Panc1 (cell line): ENCODE measurements at regions not wholly inside any gene's neighbourhood (a gene's known extent, or its start where the extent isn't known, plus 50 kb on each side); places are given as distances from the start of the nearest gene placed in this dataset.

Source experiments
- ATAC-seq: fragments of 200-7000 bp; cut with Tn5 transposase; 2 replicates; pipeline ENCODE4 v1.9.1; 2020; ENCODE audit warnings: mild to moderate bottlenecking, moderate library complexity
- BruUV-seq: library from RNA; stranded (reverse); fragments of 400-500 nt; replicated peaks from 2 replicates; lab custom pipeline; 2021; lab: Mats Ljungman, UMichigan
- CTCF ChIA-PET: fragments of 300-600 bp; sonication (Branson Sonifier 250); formaldehyde crosslinking; loops from one replicate; lab custom pipeline; 2022; ENCODE audit warnings: antibody characterized with exemption; lab: Charles Lee
- POLR2A ChIA-PET: fragments of 300-600 bp; sonication (Branson Sonifier 250); formaldehyde crosslinking; loops from one replicate; lab custom pipeline; 2022; ENCODE audit warnings: antibody characterized with exemption; lab: Charles Lee
- DNase-seq: peaks from one replicate; pipeline ENCODE4 v3.0.0-alpha.2; 2010; ENCODE audit warnings: low read depth, low spot score
- H3K27ac ChIP-seq: 2 replicates; pipeline ENCODE4 v1.5.1; 2011; ENCODE audit warnings: mild to moderate bottlenecking, low read length, inconsistent platforms
- H3K27me3 ChIP-seq: fragments of 200-500 bp; sonication (Bioruptor generic); 2 replicates; pipeline ENCODE4 v1.6.0; 2014; ENCODE audit warnings: low read length, inconsistent platforms; ENCODE audit not compliant: control insufficient read depth, insufficient read depth
- H3K36me3 ChIP-seq: fragments of 200-500 bp; sonication (Bioruptor generic); 2 replicates; pipeline ENCODE4 v1.5.1; 2014; ENCODE audit warnings: inconsistent platforms, mild to moderate bottlenecking, low read length, moderate library complexity; ENCODE audit not compliant: control insufficient read depth, insufficient read depth
- H3K4me1 ChIP-seq: 2 replicates; pipeline ENCODE4 v1.5.1; 2011; ENCODE audit warnings: inconsistent platforms, mild to moderate bottlenecking, low read length, moderate library complexity; ENCODE audit not compliant: control insufficient read depth, insufficient read depth
- H3K4me3 ChIP-seq, 2 experiments: 2 replicates each; pipeline ENCODE4 v1.5.1; 2011 to 2012; ENCODE audit warnings: low read depth in 2 of 2, low read length in 2 of 2, mild to moderate bottlenecking in 2 of 2, inconsistent platforms in 1 of 2, moderate library complexity in 1 of 2
- H3K9me3 ChIP-seq: fragments of 200-500 bp; sonication (Bioruptor generic); 2 replicates; pipeline ENCODE4 v1.5.1; 2014; ENCODE audit warnings: low read depth, mild to moderate bottlenecking, inconsistent platforms, low read length, moderate library complexity; ENCODE audit not compliant: control insufficient read depth, insufficient read depth
- CTCF ChIP-seq: fragments of 450-650 bp; IDR thresholded peaks from 2 replicates; pipeline ENCODE4 v1.5.1; 2017; ENCODE audit warnings: mild to moderate bottlenecking
- POLR2AphosphoS5 ChIP-seq: IDR thresholded peaks from 2 replicates; pipeline ENCODE4 v1.6.1; 2012; ENCODE audit warnings: mild to moderate bottlenecking, low read depth, low read length, moderate library complexity
- REST ChIP-seq, 2 experiments: IDR thresholded peaks; 2 replicates each; pipeline ENCODE4 v1.6.1; 2011 to 2012; ENCODE audit warnings: low read depth in 2 of 2, control low read depth in 1 of 2, low read length in 1 of 2, mild to moderate bottlenecking in 1 of 2, moderate library complexity in 1 of 2; ENCODE audit not compliant: insufficient read depth in 1 of 2
- SIN3A ChIP-seq: IDR thresholded peaks from 2 replicates; pipeline ENCODE4 v1.6.1; 2012; ENCODE audit warnings: low read depth, mild to moderate bottlenecking, low read length, moderate library complexity, borderline replicate concordance; ENCODE audit not compliant: insufficient read depth
- TCF7L2 ChIP-seq: IDR thresholded peaks from 2 replicates; pipeline ENCODE4 v1.6.1; 2011; ENCODE audit warnings: mild to moderate bottlenecking, low read depth, low read length, inconsistent platforms
- in situ Hi-C: cut with HindIII; loops from 2 replicates; pipeline ENCODE4 v1.10.0; 2016; ENCODE audit warnings: low sequenced_read_pairs, low pct_unique_long_range_greater_than_20kb
- intact Hi-C: fragments of 100-400 bp; cut with micrococcal nuclease; formaldehyde crosslinking; loops from one replicate; pipeline ENCODE4 v1.10.0; 2022; ENCODE audit not compliant: unreplicated experiment

- Histone ChIP-seq H3K9me3 (no peaks in the 10 kb centered on the region), H3K4me3 (no peak overlapping the region), H3K36me3 (no peaks in the 10 kb centered on the region), H3K27ac (no peak overlapping the region), H3K4me1 (no peaks in the 10 kb centered on the region), H3K27me3 (no peaks in the 10 kb centered on the region)
- DNase-seq (no peak), ATAC-seq (no peak)
- in situ Hi-C loops (no loop called here), intact Hi-C loops (no loop called here)
- BruUV-seq, result no TSS peak
- ChIA-PET CTCF (no interaction called here), POLR2A (no interaction called here)
- TF ChIP-seq POLR2AphosphoS5 (no peak), CTCF (no peak), SIN3A (no peak), REST (IDR thresholded peaks at IDR 0.05; ENCODE audit: insufficient read depth in 1 of 2, low read depth in 2 of 2, low read length in 1 of 2) (no peak), TCF7L2 (no peak)
Observed at GRCh38 chr15:25965326-25965725, 102.2 kb upstream of the ATP10A start.

GRCh38 chr15:25960273-25960672 is 97.1 kb upstream of the ATP10A start:
- H3K27me3 ChIP-seq, result no peaks in the 10 kb centered on the region
- intact Hi-C loops (no loop called here), in situ Hi-C loops (no loop called here)
- DNase-seq, result no peak
- no peak overlapping the region for H3K4me3 ChIP-seq
- BruUV-seq, result no TSS peak
- no peaks in the 10 kb centered on the region for H3K4me1 ChIP-seq
- ATAC-seq, result no peak
- no peak overlapping the region for H3K27ac ChIP-seq
- no peaks in the 10 kb centered on the region for H3K9me3 ChIP-seq
- no peaks in the 10 kb centered on the region for H3K36me3 ChIP-seq
- ChIA-PET CTCF (no interaction called here), POLR2A (interaction anchor here (0.9 kb wide), 1 partner anchor 54 kb away, joined by 3 read pairs; no protein-coding TSS in a partner anchor)
- TF ChIP-seq TCF7L2 (no peak), REST (IDR thresholded peaks at IDR 0.05; ENCODE audit: insufficient read depth in 1 of 2, low read depth in 2 of 2, low read length in 1 of 2) (no peak), POLR2AphosphoS5 (no peak), SIN3A (no peak), CTCF (no peak)
